ENCODE measurements at regions not wholly inside any gene's neighbourhood (a gene's known extent, or its start where the extent isn't known, plus 50 kb on each side); places are given as distances from the start of the nearest gene placed in this dataset.
"Not testable (repeated sequence)": the region's sequence is repeated elsewhere in the genome, so short reads cannot be mapped to it uniquely, and the experiment has no call there.

- WGBS, 4 donors, result 47 to 54% (median 51%) methylated on average over 9 of the region's 9 CpGs
- no peaks in the 10 kb centered on the region for H3K27me3 ChIP-seq
- intact Hi-C loops (cut with DNase I), result no loop called here
- H3K9me3 ChIP-seq (replicated peaks in 1 of 3), result no peaks in the 10 kb centered on the region
- H3K4me3 ChIP-seq, result no peak overlapping the region
- H3K27ac ChIP-seq, result no peak overlapping the region
- TF ChIP-seq CTCF (IDR thresholded peaks at IDR 0.05) (no peak), POLR2A (IDR thresholded peaks at IDR 0.05) (no peak)
- H3K4me1 ChIP-seq (replicated peaks in 1 of 2), result no peaks in the 10 kb centered on the region
- H3K36me3 ChIP-seq (replicated peaks in 1 of 2), result no peaks in the 10 kb centered on the region
- DNase-seq, result no peak
Measured at GRCh38 chr7:142523821-142524460, 225.3 kb upstream of the PRSS1 start.

- no peak for DNase-seq
- 86 to 95% (median 94%) methylated on average over 1 of the region's 1 CpG for WGBS, 4 donors
- TF ChIP-seq POLR2A (IDR thresholded peaks at IDR 0.05) (no peak), CTCF (IDR thresholded peaks at IDR 0.05) (no peak)
- Histone ChIP-seq H3K27me3 (no peaks in the 10 kb centered on the region), H3K27ac (no peak overlapping the region), H3K9me3 (replicated peaks in 1 of 3) (no peaks in the 10 kb centered on the region), H3K4me1 (replicated peaks in 1 of 2) (no peaks in the 10 kb centered on the region), H3K4me3 (no peak overlapping the region), H3K36me3 (replicated peaks in 1 of 2) (no peaks in the 10 kb centered on the region)
- intact Hi-C loops (cut with DNase I), result no loop called here
Measured at GRCh38 chr7:142522735-142523134, 226.5 kb upstream of the PRSS1 start.

GRCh38 chr7:142520885-142521284 lies 228.4 kb upstream of the PRSS1 start:
- H3K36me3 ChIP-seq (replicated peaks in 1 of 2); H3K4me1 ChIP-seq (replicated peaks in 1 of 2); intact Hi-C loops (cut with DNase I); DNase-seq; H3K27me3 ChIP-seq; H3K9me3 ChIP-seq (replicated peaks in 1 of 3); H3K27ac ChIP-seq; H3K4me3 ChIP-seq: not testable (repeated sequence)
- 40 to 46% (median 43%) methylated on average over 2 of the region's 2 CpGs for WGBS, 4 donors

- intact Hi-C loops (cut with DNase I); H3K36me3 ChIP-seq (replicated peaks in 1 of 2); H3K4me3 ChIP-seq; H3K4me1 ChIP-seq (replicated peaks in 1 of 2); H3K9me3 ChIP-seq (replicated peaks in 1 of 3); H3K27ac ChIP-seq; H3K27me3 ChIP-seq; DNase-seq: not testable (repeated sequence)
- 73 to 90% (median 83%) methylated on average over 5 of the region's 5 CpGs for WGBS, 4 donors
Measured at GRCh38 chr7:142520455-142520854, 228.8 kb upstream of the PRSS1 start.

GRCh38 chr7:142519079-142520078 lies 229.9 kb upstream of the PRSS1 start:
- Histone ChIP-seq H3K27me3 (no peaks in the 10 kb centered on the region), H3K4me1 (replicated peaks in 1 of 2) (no peaks in the 10 kb centered on the region), H3K27ac (no peak overlapping the region), H3K9me3 (replicated peaks in 1 of 3) (no peaks in the 10 kb centered on the region), H3K4me3 (no peak overlapping the region), H3K36me3 (replicated peaks in 1 of 2) (no peaks in the 10 kb centered on the region)
- 63 to 81% (median 69%) methylated on average over 3 to 5 of the region's 5 CpGs for WGBS, 4 donors
- no peak for TF ChIP-seq CTCF (IDR thresholded peaks at IDR 0.05)
- TF ChIP-seq POLR2A (IDR thresholded peaks at IDR 0.05), result no peak
- intact Hi-C loops (cut with DNase I), result no loop called here
- DNase-seq, result no peak
